Head of caudate nucleus (tissue), 42 donors: ENCODE measurements at regions not wholly inside any gene's neighbourhood (a gene's known extent, or its start where the extent isn't known, plus 50 kb on each side); places are given as distances from the start of the nearest gene placed in this dataset.

Experiments
- DNase-seq, 42 donors: peaks; one replicate each; pipeline versions ENCODE4 v3.0.0 to v3.0.0-alpha.2; 2020 to 2021; ENCODE audit warnings: mixed read lengths in 7 of 42
- intact Hi-C: fragments of 100-400 bp; cut with DNase I; formaldehyde crosslinking; loops from one replicate; pipeline ENCODE4 v1.15.0; 2022

DNA sequence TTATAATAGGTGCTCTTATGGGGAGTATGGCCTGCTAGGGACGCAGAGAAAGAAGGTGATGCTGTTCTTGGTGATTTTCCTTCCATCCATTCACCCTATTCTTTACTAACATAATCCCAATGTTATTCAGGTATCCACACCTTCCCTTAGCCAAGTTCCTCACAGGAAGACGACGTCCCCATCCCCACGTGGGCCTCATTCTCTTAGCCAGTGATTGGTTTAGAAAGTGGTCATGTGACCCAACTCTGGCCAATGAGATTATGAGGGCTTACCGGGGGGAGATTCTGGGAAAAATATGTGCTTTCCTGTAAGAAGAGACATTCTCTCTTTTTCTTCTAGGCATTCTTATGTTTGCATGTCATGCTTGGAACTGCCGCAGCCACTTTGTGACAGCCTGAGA, 474.7 kb downstream of the HAPSTR1 start:
- no peak for DNase-seq
- intact Hi-C loops, result no loop called here

DNA sequence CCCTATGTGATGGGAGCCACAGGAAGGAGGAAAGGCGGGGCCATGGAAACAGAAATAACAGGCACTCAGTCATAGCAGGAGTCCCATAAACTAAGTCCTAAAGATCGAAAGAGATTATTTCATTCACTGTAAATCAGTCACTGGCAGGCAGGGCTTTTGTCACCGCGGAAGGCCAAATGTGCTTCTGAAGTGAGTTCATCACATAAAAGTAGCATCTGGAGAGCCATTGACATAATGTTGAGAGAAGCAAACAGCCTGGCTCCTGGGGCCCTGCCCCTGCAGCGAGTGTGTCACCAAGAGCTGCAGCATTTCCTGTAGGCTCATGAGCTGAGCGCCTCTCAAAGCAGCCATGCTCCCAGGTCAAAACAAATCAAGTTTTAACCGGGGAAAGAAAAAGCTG, 476.2 kb downstream of the HAPSTR1 start:
- no peak for DNase-seq
- intact Hi-C loops, result no loop called here

DNA sequence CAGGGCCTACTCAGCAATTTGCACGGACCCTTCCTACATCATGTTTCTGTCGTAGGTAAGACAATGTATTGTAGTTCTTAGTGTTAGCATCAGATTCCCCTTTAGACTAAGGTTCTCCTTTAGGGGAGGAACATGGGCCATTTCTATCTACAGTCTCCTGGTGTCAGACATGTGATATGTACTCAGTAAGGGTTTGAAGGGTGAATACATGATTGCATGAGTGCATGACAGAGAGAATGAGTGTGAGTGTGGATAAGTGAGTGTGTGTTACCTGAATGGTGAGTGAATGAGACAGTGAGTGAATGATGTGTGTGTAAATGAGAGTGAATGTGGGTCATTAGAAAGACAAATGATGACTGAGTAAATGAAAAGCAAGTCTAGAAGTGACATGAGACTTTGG, 476.8 kb downstream of the HAPSTR1 start:
- DNase-seq, result no peak
- intact Hi-C loops, result no loop called here

DNA sequence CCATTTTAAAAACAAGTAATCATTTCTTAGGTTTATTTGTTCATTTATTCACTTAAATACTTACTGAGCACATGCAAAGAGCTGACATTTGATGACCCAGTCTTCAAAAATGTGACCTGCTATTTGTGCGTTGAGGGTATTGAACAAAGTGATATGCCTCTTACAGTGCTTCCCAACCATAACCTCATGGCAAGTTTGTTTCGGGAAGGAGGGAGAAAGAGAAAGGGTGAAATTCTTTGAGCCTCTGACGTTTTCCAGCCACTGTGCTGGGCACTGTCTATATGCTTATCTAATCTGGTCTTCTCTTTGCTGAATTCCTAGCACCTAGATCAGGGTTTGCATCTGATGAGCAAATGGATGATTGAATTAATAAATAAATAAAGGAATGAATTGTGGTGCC, 479.1 kb downstream of the HAPSTR1 start:
- no peak for DNase-seq
- intact Hi-C loops, result no loop called here

DNA sequence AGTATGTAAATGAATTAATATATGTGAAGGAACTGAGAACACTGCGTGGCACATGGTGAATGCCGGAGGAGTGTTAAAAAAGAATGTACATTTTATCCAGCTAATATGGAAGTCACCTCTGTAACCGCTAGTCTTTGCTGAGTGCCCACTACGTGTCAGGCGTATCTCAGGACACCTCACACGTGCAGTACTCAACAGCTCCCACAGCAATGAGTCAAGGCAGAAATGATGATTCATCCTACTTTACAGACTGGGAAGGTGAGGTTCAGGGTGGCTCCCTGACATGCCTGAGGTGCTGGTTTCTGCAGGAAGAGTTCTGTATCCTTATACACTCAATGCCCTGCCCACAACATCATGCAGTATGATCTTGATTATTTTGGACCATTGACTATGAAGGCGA, 487.0 kb downstream of the HAPSTR1 start:
- intact Hi-C loops, result no loop called here
- DNase-seq, result peak in 7 of 42 donors; percentile 2 to 44 (median 17)

DNA sequence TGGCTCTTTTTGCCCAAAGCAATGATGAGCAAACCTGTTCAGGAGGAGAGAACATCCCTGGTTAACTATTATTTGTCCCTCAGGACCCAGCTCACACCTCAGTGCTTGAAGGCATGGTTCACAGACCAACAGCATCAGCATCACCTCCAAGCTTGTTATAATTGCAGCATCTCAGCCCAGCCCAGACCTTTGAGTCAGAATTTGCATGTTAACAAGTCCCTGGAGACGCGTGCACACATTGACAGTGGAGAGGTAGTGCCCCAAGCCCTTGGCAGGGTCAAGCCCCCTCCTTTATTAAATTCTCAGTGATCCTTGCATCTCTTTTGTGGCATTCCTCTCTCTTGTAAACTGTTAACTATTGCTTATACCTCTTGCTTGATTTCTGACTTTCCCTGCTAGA, 488.6 kb downstream of the HAPSTR1 start:
- intact Hi-C loops, result no loop called here
- DNase-seq, result no peak

DNA sequence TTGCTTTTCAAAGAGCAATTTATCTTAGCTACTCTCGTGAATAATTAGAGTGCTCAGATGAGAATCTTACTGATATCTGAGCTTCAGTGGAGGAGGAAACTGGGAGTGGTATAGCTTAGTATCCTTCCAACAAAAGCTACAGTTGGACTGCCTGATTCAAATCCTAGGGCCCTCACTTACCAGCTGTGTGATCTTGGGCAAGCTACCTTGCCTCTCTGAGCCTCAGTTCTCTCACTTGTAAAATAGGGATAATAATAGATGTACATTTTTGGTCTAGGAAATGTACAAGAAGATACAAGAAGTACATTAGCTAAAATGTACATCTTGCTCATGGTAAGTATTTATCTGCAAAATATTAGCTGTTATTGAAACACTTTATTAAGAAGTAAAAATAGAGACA, 502.0 kb downstream of the HAPSTR1 start:
- intact Hi-C loops, result no loop called here

DNA sequence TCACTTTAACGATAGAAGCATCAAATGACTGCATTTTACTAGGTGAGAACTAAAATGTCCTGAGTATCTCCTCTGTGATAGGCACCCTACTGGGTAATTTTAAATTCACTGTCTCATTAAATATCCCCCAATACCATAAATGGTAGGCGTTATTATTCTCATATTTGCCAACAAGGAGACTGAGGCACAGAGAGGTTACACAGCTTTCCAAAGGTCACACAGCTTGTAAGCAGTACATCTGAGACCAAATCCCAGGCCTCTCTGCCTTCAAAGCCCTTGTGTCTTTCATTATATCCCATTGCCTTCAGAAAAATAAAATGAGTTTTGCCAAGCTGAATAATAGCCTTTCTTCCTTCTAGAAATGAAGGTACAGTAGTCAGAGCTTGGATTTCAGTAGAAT, 502.6 kb downstream of the HAPSTR1 start:
- intact Hi-C loops, result no loop called here
- DNase-seq, result no peak

More for the DNA sequence above, 502.0 kb downstream of the HAPSTR1 start:
- DNase-seq, result no peak

DNA sequence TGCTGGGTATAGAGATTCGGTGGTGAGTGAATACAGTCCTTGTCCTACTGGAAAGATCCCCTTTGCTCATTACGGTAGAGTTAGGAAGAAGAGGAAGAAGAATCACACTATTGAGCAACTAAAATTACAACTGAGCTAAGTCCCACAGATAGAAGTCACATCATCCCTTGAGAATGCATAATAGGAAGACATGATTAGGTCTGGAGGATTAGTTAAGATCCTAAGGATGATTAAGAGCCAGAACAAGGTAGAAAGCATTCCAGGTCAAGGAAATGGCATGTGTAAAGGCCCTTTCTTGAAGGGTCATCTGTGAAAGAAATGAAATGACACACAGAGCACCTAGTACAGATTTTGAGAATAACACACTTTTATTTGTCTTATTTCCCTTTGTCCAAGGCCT, 503.5 kb downstream of the HAPSTR1 start:
- intact Hi-C loops, result no loop called here

DNA sequence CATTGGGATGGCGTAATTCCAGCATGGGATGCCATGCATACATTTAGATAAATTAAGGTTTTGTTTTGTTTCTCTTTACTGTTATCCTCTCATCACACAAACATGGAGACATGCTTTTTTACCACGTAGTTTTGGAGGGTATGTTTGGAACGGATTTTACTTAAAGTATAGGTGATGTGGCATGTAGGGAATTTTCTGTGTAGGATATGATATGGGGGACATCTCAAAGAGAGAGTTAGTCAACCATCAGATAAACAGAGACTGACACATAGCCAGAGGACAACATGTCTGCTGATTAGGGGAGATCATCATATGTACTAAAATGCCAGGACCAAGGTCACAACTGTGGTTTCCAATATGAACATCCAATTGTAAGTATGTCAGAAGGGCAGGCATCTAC, 503.9 kb downstream of the HAPSTR1 start:
- intact Hi-C loops, result no loop called here
- DNase-seq, result no peak

More for the DNA sequence above, 503.5 kb downstream of the HAPSTR1 start:
- DNase-seq, result no peak

DNA sequence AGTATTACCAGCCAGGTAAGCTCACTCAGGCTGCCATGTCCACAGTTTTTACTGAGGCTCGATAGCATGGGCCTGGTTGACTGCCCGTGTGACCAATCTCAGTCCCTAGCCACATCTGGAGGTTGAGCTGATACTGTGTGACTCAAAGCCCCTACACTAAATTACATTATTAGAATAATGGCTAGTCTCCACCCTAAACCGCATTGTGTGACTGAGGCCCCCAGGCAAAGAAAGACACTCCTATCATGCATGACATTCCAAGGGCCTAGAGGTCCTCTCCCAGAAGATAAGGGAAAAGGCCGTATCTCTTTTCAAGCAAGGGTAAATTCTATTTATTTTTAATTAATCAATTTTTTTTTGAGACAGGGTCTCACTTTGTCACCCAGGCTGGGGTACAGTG, 505.3 kb downstream of the HAPSTR1 start:
- no peak for DNase-seq
- intact Hi-C loops, result no loop called here

DNA sequence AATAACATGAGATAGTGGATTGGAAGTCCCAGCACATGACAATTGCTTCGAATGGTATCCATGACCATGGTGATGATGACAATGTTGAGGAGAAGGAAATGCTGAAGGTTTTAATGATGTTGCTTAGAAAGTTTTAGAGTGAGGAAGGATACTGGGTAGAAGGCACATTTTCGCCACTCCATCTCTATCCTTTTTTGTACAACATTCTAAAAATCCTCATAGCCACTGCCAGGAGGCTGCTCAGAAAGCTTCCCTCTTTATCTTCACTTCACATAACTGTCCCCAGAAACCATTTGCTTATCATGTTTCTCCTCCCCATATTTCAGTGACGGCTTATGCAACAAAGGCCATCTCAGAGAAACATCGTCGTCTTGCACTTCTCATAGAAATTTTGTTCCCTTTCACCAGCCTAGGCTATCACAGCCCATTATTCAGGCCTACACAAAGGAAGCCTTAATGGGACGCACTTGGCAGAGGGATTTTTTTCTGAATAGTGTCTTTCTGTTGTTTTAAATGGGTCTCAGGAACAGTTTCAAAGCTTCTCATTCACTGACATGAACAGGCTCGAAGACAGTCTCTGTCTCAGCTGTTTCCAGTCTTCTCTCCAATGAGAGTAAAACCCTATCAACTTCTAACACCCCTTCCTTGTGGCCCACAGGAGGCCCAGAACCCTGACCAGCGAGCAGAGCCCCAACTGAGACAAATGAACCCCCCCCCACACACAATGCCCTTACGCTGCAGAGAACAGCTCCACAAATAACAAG, 506.7 kb downstream of the HAPSTR1 start:
- DNase-seq, result peak in 30 of 42 donors; percentile 7 to 84 (median 47)
- intact Hi-C loops, result no loop called here

DNA sequence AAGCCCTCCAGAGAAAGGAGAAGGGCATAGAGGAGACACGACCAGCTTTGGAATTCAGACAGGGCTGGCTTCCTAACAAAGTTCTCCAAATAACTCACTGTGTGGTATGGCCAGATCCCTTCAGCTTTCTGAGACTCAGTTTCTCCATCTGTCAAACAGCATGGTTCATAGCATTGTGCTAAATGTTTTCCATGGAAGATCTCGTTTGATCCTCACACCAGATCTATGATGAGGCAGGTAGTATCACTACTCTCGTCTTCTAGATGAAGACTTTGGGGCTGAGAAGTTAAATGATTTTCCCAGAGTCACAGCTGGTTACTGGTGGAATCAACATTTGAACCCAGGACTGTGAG, 507.3 kb downstream of the HAPSTR1 start:
- DNase-seq, result no peak
- intact Hi-C loops, result no loop called here

DNA sequence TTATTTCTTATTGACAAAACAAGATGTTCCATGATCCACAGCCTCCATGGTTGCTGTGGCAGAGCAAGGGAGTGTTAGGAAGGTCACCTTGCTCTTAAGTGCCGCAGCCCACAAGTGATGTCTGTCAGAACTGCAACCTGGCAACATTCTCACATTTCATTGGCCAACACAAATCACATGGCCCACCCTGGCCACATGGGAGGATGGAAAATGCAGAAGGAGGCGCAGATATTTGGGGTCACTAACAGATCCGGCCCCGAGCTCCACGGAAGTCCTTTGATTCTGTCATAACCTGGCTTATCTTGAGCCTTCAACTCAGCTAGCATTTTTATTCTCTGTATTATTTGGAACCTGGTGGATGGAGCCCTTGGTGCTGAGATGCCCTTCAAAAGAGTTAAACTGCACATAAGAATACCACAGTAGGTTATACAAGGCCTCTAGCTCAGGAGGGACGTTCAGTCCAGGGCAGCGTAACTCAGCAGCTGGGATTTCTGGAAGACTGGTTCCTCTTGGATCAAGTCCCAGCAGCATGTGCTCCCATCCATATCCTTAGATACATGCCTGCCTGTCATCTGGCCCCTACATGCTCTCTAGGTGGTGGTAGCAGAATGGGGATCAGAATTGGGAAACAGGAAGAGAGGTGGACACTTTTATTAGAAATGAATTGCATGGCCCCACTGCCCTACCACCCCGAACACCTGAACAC, 508.1 kb downstream of the HAPSTR1 start:
- intact Hi-C loops, result no loop called here

DNA sequence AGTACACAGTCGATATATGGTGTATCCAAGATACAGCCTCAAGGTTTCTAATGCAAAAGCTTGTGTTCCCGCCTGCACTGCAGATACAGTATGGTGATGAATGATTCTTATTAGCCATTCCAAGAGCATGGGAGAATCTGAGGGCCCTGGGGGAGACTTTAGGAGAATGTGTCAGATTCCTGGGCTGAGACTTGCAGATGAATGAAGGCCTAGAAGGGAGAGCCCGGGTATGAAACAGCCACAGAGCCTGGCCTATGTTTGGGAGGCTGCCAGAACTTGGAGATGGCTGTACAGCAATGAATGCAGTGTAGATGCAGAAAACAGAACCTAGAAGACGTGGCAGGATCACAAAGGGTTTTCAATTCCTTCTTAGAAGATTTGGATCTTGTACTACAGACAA, 510.7 kb downstream of the HAPSTR1 start:
- intact Hi-C loops, result no loop called here
- DNase-seq, result peak in 14 of 42 donors; percentile 9 to 70 (median 24)

More for the DNA sequence above, 508.1 kb downstream of the HAPSTR1 start:
- no peak for DNase-seq

DNA sequence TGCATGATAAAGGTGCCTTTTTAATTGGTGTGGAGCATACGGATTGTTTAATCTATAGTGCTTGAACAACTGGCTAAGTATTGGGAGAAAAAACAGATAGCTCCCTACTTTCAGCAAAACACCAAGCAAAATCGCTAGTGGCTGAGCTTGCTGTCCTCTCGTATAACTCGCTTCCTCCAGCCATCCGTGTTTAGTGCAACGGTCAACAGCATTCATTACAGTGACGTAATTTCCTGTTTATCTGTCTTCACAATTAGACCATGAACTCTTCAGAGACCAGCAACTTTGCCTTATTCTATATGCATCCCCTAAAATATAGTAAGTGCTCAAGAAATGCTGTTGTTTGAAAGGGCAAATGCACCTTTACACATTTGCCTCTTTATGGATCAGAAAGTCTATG, 511.9 kb downstream of the HAPSTR1 start:
- DNase-seq, result no peak
- intact Hi-C loops, result no loop called here

DNA sequence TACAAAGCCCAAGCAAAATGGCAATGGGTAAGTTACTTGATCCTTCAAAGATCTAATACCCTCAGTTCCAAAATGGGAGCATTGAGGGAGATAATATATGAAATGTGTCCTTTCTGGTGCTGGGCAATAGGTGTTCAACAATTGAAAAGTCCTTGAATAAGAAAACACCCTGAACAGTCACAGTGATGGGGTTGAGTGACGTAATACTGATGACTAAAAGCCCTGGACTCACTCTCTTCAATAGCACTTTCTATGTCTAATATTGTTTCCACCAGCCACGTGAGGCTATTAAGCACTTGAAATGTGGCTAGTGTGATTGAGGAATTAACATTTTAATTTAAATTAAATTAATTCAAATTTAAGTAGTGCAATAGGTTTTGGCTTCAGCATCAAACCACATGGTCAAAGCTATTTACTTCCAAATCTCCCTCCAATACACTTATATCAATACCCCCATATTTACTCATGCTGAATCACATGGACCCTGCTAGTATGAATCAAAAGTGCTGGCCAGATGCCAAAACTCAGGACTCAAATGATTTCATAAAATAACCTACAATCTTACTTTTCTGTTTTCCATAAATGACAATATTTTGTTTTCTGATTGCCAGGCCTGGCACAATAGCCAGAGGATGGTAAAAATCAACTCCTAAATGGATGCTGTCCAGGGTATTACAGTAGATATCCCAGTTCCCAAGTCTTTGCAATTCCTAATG, 516.2 kb downstream of the HAPSTR1 start:
- intact Hi-C loops, result no loop called here
- DNase-seq, result no peak

DNA sequence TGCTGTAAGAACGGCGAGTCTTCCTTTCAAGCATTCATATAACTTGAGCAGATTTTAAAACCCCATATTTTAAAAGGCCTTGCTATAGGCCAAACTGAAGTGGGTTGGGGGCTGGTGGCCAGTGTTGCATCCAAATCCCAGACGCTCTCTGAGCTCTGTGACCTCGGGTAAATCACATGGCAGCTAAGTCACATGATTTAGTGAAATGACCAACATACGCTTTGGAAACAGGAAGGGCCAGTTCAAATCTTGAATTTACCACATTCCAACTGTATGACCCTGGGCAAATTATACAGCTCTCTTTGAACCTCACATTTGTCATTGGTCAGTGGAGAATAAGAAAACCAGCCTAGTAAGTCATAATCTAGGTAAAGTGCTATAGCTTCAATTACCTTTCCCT, 519.3 kb downstream of the HAPSTR1 start:
- no peak for DNase-seq
- intact Hi-C loops, result no loop called here

DNA sequence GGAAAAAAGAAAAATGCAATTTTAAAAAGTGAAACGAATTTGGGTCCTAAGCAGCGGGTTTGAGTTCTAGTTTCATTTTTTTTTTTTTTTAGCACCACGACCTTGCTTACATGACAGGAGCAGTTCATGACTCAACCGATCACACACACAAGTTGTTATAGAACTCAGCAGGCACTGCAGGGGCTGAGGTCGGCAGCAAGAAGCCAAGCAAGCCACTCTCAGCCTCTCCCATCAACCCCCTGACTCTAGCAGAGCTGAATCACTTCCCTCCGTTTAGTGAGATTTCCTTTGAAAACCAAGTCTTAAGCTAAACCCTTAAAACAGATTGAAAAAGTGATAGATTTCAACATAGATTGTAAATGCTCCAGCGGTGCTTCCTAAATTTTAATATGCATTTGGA, 520.8 kb downstream of the HAPSTR1 start:
- intact Hi-C loops, result no loop called here
- no peak for DNase-seq

DNA sequence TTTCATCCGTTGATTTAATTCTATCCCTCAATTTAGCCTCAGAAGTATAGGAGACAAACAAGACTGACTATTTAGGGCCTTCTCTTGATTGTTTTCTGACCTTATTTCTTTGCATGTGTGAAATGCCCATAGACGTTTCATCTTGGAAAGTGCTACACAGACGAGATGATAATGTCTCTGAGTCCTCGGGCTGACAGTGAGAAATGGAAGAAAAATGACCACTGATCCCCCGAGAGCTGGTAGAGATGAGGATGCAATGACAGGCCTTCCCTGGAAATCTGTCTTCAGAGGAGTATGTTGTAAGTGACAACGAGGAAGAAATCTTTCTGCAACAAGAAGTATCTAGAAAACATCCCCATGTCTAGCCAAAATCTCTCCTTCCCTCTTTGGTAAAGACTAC, 522.9 kb downstream of the HAPSTR1 start:
- intact Hi-C loops, result no loop called here
- no peak for DNase-seq
